HL-60 (cell line): ENCODE measurements at regions not wholly inside any gene's neighbourhood (a gene's known extent, or its start where the extent isn't known, plus 50 kb on each side); places are given as distances from the start of the nearest gene placed in this dataset.
A peak's percentile ranks its signal among the peaks of the same experiment; 100 is the strongest.

ENCODE experiments used
- DNase-seq, 2 experiments: peaks; one replicate each; pipeline ENCODE4 v3.0.0-alpha.2; 2010 to 2020; ENCODE audit warnings: low read depth in 1 of 2, low spot score in 1 of 2
- H3K27ac ChIP-seq: fragments of 250-450 bp; sonication (Bioruptor Pico); replicated peaks from 2 replicates; pipeline ENCODE4 v1.5.1; 2020; ENCODE audit warnings: mild to moderate bottlenecking, moderate library complexity
- H3K27me3 ChIP-seq: fragments of 250-450 bp; sonication (Bioruptor Pico); 2 replicates; pipeline ENCODE4 v1.5.1; 2021; ENCODE audit warnings: mild to moderate bottlenecking, moderate library complexity; ENCODE audit not compliant: insufficient read depth, poor library complexity, severe bottlenecking
- H3K4me3 ChIP-seq: replicated peaks from 2 replicates; pipeline ENCODE4 v1.5.1; 2011; ENCODE audit warnings: mild to moderate bottlenecking, control low read depth, low read length; ENCODE audit not compliant: insufficient read depth
- CTCF ChIP-seq: IDR thresholded peaks from one replicate; pipeline ENCODE4 v1.5.1; 2011; ENCODE audit warnings: low read length, control low read depth, inconsistent platforms; ENCODE audit not compliant: insufficient read depth
- GABPA ChIP-seq: IDR thresholded peaks from 2 replicates; pipeline ENCODE4 v1.6.1; 2012; ENCODE audit warnings: low read depth
- POLR2AphosphoS5 ChIP-seq: IDR thresholded peaks from 2 replicates; pipeline ENCODE4 v1.6.1; 2012; ENCODE audit warnings: low read depth
- REST ChIP-seq: IDR thresholded peaks from 2 replicates; pipeline ENCODE4 v1.6.1; 2012; ENCODE audit warnings: low read depth; ENCODE audit not compliant: insufficient replicate concordance
- SPI1 ChIP-seq: IDR thresholded peaks from 2 replicates; pipeline ENCODE4 v1.6.1; 2012; ENCODE audit warnings: low read depth, mild to moderate bottlenecking, borderline replicate concordance

GRCh38 chr6:12440981-12441380 lies 150.8 kb downstream of the EDN1 start:
- DNase-seq = no peak
- H3K27ac ChIP-seq = no peak overlapping the region
- TF ChIP-seq SPI1 (no peak), REST (peak; percentile 96), POLR2AphosphoS5 (no peak)
- H3K27me3 ChIP-seq = no peaks in the 10 kb centered on the region
- no peak overlapping the region for H3K4me3 ChIP-seq

GRCh38 chr6:12442455-12442854 lies 152.3 kb downstream of the EDN1 start:
- Histone ChIP-seq H3K27me3 (no peaks in the 10 kb centered on the region), H3K4me3 (no peak overlapping the region), H3K27ac (no peak overlapping the region)
- no peak for TF ChIP-seq CTCF
- no peak for TF ChIP-seq REST
- no peak for TF ChIP-seq GABPA
- DNase-seq = no peak

GRCh38 chr6:12446394-12446793 lies 156.2 kb downstream of the EDN1 start:
- Histone ChIP-seq H3K27me3 (no peaks in the 10 kb centered on the region), H3K27ac (no peak overlapping the region), H3K4me3 (no peak overlapping the region)
- TF ChIP-seq POLR2AphosphoS5 = no peak
- TF ChIP-seq GABPA = no peak
- TF ChIP-seq SPI1 = no peak
- TF ChIP-seq REST = no peak
- TF ChIP-seq CTCF = no peak
- no peak for DNase-seq

- DNase-seq = no peak
- no peak for TF ChIP-seq SPI1
- no peak for TF ChIP-seq GABPA
- TF ChIP-seq REST = no peak
- TF ChIP-seq CTCF = no peak
- no peak for TF ChIP-seq POLR2AphosphoS5
- H3K4me3 ChIP-seq = no peak overlapping the region
- no peaks in the 10 kb centered on the region for H3K27me3 ChIP-seq
- H3K27ac ChIP-seq = no peak overlapping the region
Measured at GRCh38 chr6:12449447-12449846, 159.3 kb downstream of the EDN1 start.
